ENCODE measurements at regions not wholly inside any gene's neighbourhood (a gene's known extent, or its start where the extent isn't known, plus 50 kb on each side); places are given as distances from the start of the nearest gene placed in this dataset.

DNA sequence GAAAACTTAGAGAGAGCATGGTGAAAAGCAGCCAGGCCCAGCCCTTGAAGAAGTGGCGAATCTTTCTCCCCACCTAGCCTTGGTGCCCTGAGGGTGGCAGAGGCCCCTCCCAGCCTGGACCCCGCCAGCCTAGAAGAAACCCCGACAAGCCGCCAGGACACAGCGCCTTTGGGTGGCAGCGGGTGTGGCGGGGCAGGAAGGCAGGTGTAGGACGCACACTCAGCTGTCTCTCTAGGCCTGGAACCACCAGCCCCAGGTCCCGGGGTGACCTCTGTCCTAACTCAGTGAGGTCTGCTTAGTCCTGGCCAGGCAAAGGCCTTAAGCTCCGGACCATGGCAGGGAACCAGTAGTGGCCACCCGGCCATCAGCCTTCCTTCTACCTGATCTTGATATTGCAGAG is 178.3 kb downstream of the BARX1 start:
- Histone ChIP-seq H3K79me2 (ENCODE audit: insufficient read depth, low read length) (no peaks in the 10 kb centered on the region), H3K4me3 (replicated peaks in 1 of 3; ENCODE audit: insufficient read depth in 1 of 3, low read depth in 2 of 3, low read length in 3 of 3) (no peak overlapping the region), H3K27ac (ENCODE audit: extremely low read length, insufficient read depth, low read length) (no peak overlapping the region), H3K27me3 (ENCODE audit: control insufficient read depth in 1 of 2, insufficient read depth in 2 of 2, low read length in 2 of 2) (peaks cover 0 to 5% of the 10 kb centered on the region in 2 experiments; a peak in 1 of 5 replicates), H3K4me1 (ENCODE audit: insufficient read depth, low read length) (no peaks in the 10 kb centered on the region), H2AFZ (ENCODE audit: low read length) (no peak overlapping the region), H3K36me3 (replicated peaks in 1 of 2; ENCODE audit: control insufficient read depth in 1 of 2, insufficient read depth in 2 of 2, low read length in 2 of 2) (no peaks in the 10 kb centered on the region), H3K4me2 (ENCODE audit: low read depth, low read length) (no peak overlapping the region), H4K20me1 (ENCODE audit: insufficient read depth, low read length) (no peaks in the 10 kb centered on the region), H3K9me3 (ENCODE audit: low read length) (no peaks in the 10 kb centered on the region), H3K9ac (ENCODE audit: insufficient read depth, low read depth, low read length) (no peak overlapping the region)
- in situ Hi-C loops (cut with HindIII; ENCODE audit: extremely low pct_ligation_motif_present, low pct_unique_long_range_greater_than_20kb) (no loop called here), intact Hi-C loops (cut with micrococcal nuclease; ENCODE audit: unreplicated experiment) (no loop called here)
- POLR2A ChIA-PET = no interaction called here
- CTCF ChIA-PET (ENCODE audit: low intra/inter-chr PET ratio, low total read pairs) = no interaction called here
- ATAC-seq = no peak
- no peak for FAIRE-seq
- 53% methylated on average over 9 of the region's 11 CpGs for WGBS (ENCODE audit: low lambda C conversion rate)
- DNase-seq (ENCODE audit: low spot score) = no peak
- BruUV-seq (replicated peaks) = no TSS peak
- TF ChIP-seq ZNF512 (CRISPR knock-in tag; IDR thresholded peaks at IDR 0.05) (no peak), GPN1 (CRISPR knock-in tag; IDR thresholded peaks at IDR 0.05; ENCODE audit: borderline replicate concordance) (no peak), ZNF225 (CRISPR knock-in tag; IDR thresholded peaks at IDR 0.05) (no peak), FOXJ3 (CRISPR knock-in tag; IDR thresholded peaks at IDR 0.05; ENCODE audit: borderline replicate concordance) (no peak), SMC3 (IDR thresholded peaks at IDR 0.05; ENCODE audit: low read length) (no peak), TP53 (CRISPR knock-in tag; conservative IDR thresholded peaks at IDR 0.05) (no peak), ZNF788 (CRISPR knock-in tag; IDR thresholded peaks at IDR 0.05; ENCODE audit: borderline replicate concordance) (no peak), MED8 (CRISPR knock-in tag; IDR thresholded peaks at IDR 0.05; ENCODE audit: insufficient replicate concordance) (no peak), ATF7-NPFF (CRISPR knock-in tag; IDR thresholded peaks at IDR 0.05; ENCODE audit: low read depth) (no peak), PLRG1 (conservative IDR thresholded peaks at IDR 0.05) (no peak), TFAP4 (IDR thresholded peaks at IDR 0.05; ENCODE audit: borderline replicate concordance, low read depth) (no peak), ZNF614 (CRISPR knock-in tag; IDR thresholded peaks at IDR 0.05; ENCODE audit: borderline replicate concordance) (no peak), RCOR2 (CRISPR knock-in tag; IDR thresholded peaks at IDR 0.05) (no peak)
- TF ChIP-seq, protein P1, sequence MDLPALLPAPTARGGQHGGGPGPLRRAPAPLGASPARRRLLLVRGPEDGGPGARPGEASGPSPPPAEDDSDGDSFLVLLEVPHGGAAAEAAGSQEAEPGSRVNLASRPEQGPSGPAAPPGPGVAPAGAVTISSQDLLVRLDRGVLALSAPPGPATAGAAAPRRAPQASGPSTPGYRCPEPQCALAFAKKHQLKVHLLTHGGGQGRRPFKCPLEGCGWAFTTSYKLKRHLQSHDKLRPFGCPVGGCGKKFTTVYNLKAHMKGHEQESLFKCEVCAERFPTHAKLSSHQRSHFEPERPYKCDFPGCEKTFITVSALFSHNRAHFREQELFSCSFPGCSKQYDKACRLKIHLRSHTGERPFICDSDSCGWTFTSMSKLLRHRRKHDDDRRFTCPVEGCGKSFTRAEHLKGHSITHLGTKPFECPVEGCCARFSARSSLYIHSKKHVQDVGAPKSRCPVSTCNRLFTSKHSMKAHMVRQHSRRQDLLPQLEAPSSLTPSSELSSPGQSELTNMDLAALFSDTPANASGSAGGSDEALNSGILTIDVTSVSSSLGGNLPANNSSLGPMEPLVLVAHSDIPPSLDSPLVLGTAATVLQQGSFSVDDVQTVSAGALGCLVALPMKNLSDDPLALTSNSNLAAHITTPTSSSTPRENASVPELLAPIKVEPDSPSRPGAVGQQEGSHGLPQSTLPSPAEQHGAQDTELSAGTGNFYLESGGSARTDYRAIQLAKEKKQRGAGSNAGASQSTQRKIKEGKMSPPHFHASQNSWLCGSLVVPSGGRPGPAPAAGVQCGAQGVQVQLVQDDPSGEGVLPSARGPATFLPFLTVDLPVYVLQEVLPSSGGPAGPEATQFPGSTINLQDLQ (CRISPR knock-in tag; IDR thresholded peaks at IDR 0.05) = no peak
- TF ChIP-seq, protein P2, sequence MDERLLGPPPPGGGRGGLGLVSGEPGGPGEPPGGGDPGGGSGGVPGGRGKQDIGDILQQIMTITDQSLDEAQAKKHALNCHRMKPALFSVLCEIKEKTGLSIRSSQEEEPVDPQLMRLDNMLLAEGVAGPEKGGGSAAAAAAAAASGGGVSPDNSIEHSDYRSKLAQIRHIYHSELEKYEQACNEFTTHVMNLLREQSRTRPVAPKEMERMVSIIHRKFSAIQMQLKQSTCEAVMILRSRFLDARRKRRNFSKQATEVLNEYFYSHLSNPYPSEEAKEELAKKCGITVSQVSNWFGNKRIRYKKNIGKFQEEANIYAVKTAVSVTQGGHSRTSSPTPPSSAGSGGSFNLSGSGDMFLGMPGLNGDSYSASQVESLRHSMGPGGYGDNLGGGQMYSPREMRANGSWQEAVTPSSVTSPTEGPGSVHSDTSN (CRISPR knock-in tag; IDR thresholded peaks at IDR 0.05) = no peak
- TF ChIP-seq, protein P3, sequence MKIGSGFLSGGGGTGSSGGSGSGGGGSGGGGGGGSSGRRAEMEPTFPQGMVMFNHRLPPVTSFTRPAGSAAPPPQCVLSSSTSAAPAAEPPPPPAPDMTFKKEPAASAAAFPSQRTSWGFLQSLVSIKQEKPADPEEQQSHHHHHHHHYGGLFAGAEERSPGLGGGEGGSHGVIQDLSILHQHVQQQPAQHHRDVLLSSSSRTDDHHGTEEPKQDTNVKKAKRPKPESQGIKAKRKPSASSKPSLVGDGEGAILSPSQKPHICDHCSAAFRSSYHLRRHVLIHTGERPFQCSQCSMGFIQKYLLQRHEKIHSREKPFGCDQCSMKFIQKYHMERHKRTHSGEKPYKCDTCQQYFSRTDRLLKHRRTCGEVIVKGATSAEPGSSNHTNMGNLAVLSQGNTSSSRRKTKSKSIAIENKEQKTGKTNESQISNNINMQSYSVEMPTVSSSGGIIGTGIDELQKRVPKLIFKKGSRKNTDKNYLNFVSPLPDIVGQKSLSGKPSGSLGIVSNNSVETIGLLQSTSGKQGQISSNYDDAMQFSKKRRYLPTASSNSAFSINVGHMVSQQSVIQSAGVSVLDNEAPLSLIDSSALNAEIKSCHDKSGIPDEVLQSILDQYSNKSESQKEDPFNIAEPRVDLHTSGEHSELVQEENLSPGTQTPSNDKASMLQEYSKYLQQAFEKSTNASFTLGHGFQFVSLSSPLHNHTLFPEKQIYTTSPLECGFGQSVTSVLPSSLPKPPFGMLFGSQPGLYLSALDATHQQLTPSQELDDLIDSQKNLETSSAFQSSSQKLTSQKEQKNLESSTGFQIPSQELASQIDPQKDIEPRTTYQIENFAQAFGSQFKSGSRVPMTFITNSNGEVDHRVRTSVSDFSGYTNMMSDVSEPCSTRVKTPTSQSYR (CRISPR knock-in tag; IDR thresholded peaks at IDR 0.05; ENCODE audit: borderline replicate concordance) = no peak

All from HepG2 (cell line).